OCI-M2 (cell line): ENCODE measurements at regions not wholly inside any gene's neighbourhood (a gene's known extent, or its start where the extent isn't known, plus 50 kb on each side); places are given as distances from the start of the nearest gene placed in this dataset.

Experiments used
- DNase-seq: peaks from one replicate; lab custom pipeline; 2025; ENCODE audit not compliant: unreplicated experiment; lab: John Stamatoyannopoulos, UW

DNA sequence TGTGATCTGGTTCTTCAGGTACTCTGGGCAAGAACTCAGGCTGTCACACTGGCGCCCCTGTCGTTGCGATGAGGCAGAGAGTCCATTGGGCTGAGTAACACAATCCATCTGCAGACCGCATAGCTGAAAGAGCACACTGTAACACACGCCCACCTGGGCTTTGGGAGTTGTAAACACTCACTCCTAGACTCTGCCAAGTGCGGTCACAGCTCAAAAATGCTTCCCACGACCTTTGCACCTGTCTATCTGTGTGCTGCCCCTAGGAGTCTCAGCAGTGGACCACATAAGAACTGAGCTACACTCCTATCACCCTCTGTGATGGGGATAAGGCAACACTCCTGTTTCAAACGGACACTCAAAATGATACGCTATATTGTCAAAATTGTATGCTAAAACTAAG is 2028.3 kb downstream of the PCDH7 start:
- no peak for DNase-seq

DNA sequence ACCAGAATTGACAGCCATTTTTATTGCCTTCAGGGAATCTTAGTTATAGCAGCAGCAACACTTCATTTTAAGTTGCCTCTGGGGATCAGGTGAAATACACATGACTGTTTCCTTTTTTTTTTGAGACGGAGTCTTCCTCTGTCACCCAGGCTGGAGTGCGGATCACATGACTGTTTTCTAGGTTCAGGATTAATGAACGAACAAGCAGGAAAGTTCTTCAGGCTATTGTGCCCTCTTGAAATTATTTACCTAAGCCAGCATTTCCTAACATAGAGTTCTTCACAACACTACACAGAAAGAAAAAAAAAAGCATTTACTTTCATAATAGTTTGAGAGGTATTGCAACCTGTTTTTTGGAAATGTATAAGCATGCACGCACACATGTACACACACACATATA is 2032.8 kb downstream of the PCDH7 start:
- no peak for DNase-seq

DNA sequence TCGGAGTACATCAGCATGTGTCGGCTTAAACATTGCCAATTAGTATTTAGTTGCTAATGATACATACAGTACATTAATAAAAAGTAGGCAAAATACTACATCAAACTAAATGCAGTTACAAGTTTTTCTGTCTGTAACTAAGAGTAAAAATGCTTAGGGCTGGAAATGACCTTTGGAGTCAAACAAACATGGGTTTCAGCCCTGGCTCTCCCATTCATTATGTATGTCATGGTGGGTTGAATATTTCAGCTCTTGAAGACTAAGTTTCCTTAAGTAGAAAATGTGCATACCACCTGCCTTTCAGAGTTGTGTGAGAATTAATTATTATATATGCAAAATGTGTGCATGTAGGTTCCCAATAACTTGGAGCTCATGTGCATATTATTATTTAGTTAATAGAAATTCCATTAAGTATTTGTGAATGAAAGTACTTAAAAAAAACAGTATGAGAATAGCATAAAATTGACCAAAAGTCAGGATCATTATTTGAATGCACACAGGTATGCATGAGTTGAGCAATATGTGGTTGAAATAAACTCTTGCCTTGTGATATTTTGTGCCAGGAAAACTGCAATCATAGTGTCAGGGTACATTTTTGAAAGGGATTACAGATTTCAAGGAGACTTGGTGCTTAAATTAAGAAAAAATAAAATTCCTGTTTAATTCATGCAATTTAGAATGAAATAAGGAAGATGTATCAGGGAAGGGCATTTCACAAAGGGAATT is 2048.7 kb downstream of the PCDH7 start:
- DNase-seq = no peak

DNA sequence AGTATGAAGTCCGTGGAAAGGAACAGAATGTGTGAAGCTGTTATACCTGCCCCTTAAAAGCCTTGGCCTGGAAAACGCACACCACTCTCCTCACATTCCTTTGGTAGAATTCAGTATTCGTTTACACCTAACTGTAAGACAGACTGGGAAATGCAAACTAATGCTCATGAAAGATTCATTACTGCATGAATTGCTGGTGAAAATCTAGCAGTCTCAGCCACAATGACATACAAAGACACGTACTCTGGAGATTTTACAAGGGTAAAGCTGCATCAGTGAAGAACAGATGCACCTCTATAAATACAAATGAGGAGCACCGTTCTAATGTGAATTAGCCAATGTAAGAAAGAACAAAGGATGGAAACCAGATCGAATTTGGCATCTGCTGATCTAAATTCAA is 2051.3 kb downstream of the PCDH7 start:
- DNase-seq = no peak

DNA sequence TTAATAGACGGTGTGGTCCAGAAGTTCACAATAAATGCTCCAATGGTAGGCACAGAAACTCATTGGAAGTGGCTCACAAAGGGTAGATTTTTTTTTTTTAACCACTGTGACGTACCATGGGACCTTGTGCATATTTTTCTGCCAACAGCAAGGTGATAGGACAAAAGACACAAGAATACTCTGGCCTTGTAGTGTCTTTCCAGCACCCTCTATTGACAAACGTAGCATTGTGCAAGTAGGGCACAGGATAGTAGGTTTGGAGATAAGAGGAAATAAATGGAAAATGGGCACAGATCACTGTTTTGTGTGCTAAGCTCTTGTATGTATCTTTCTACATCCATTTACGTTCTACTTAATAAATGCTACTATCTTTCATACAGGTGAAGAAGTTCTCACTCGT is 2054.9 kb downstream of the PCDH7 start:
- no peak for DNase-seq

DNA sequence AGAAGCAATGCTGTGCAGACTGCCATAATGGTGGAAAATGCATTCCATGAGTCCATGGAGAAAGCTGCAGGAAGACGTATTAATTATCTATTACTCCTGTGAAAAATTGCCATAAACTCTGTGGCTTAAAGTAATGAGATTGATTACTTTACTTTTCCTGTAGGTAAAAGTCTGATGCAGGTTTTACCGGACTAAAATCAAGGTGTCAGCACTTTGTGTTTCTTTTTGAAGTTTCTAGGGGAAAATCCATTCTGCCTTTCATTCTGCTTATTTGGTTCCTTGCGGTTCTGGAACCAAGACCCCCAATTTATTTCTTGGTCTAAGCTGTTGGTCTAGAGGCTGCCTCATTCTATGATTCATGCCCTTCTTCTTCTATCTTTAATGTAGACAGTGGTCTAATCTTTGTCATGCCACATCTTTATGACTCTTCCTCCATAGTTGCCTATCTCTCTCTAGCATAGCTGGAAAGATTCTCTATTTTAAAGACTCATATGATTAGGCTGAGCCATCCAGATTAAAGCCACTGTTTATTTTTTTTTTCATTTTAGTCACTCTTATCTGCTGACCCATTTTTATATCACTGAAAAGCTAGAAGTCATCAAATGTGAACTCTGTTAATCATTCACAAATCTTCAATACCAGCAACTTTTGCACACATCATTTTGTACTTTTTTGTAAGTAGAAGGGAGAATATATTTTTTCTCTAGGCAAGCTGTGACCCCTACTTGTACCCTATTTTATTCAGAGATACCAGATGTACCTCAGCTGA is 2056.4 kb downstream of the PCDH7 start:
- no peak for DNase-seq

DNA sequence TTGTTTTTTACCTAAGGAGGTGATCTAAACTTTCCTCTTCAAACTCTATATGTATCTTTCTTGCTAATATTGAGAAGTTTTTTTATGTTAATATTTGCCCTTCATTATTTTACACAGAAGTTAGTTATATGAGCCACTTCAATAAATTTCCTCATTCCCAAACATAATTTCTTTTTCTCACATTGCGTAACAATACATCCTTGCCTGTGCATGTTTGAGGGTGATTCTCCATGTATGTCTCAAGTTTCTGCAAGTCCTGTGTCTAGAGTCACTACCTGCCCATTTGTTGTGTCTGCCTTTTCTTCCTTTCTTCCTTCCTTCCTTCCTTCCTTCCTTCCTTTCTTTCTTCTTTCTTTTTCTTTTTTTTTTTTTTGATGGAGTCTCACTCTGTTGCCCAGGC is 2057.9 kb downstream of the PCDH7 start:
- DNase-seq = no peak

DNA sequence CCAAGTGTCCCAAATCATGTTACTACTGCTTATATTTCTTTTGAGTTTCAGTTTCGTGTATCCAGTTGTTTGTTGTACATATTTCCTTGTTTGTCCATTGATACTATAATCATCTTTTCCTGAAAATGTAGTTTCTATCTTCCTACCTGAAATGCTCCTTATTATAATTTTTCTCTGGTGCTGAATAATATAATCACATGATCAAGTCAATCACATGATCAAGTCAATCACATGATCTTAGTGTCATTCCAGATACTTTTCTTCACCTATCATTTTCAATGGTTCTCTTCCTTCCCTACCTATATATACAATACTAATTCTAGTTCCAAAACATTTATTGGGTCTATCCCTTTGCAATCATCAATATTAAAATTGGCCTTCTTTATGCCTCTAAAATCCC is 2058.8 kb downstream of the PCDH7 start:
- DNase-seq = no peak

DNA sequence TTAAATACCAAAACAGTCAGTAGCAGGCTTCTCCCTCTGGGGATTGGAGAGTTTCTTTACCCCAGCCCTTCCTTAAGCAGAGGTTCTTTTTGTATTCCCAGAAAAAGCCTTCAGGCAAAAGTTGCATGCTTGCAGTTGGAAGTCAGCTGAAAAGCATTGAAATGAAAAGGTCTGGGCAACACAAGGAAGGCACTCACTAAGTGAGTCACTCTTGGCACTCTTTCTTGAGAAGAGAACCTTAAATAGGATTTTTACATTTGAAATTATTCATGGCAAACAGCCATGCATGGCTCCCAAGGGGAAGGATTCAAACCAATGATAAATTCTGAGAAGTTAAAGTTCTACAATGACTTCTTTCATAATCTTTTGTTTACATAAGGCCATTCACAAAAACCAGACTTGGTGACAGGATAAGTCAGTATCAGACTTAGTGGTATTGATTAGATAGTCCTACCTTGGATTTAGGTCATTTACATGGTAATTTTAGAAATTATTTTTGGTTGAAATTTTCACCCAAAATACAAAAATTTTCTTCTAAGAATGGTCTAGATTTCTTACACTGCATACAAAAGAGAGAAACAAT is 2068.9 kb downstream of the PCDH7 start:
- no peak for DNase-seq

DNA sequence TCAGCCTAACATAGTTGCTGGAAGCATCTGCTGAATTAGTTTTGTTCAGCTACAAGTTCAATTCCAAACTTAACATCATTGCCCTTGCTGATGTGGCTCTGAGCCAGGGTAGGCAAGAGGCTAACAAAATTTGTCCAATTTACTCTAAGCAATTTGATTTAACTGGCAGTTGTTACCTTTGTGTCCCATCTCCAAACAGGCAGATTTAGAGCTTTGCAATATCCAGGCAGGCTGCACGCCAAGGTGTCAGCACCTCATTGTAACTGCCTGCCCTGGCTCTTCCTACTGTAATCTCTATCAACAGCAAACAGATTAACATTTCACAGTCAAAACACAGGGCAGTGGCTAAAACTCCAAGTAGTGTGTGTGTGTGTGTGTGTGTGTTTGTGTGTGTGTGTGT is 2070.6 kb downstream of the PCDH7 start:
- DNase-seq = no peak

DNA sequence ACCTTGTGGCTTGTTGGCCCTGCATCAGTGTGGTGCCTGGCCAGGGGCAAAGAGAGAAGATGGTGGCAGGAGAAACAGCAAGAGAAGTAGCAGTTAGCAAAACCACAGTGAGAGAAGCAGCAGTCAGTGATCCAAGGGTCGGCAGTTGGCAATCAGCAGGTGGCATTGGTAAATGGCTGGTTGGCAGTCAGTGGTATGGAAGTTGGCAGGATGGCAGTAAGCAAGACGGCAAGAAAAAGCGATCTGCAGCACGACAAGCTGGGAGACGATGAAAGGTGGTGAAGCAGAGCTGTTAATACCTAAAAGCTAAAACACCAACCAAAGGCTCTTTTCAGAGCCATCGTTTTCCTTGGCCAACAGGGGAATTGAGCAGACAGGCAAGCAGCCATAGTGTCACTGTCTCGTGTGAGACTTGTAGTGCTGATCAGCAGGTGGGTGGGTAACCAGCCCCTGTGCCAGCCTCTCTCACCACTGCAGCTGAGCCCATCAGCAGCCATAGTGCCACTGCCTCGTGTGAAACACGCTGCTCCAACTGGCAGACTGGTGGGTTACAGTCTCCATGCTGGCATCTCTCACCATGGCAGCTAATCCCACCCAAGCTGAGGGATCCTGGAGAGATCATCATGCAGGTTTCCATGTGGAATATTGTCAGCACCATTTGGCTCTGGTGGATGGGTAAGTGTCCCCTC is 2078.4 kb downstream of the PCDH7 start:
- no peak for DNase-seq

DNA sequence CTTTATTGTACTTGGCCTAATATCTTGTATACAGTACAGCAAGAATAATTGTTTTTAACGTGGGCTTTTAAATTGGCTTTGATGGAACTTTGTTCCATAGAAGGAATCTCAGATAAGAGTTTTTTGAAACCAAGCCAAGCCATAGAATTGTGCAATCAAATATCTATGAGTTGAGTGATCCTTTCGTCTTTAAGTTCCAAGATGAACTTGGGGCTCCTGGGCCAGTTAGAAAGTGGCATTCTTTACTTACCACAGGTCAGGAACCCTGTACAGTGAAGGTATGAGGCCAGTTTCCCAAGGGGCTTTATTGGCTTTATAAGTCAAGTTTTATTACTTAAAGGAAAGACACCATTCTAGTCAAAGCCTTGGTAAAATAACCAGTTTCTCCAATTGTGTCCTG is 2104.2 kb downstream of the PCDH7 start:
- no peak for DNase-seq

DNA sequence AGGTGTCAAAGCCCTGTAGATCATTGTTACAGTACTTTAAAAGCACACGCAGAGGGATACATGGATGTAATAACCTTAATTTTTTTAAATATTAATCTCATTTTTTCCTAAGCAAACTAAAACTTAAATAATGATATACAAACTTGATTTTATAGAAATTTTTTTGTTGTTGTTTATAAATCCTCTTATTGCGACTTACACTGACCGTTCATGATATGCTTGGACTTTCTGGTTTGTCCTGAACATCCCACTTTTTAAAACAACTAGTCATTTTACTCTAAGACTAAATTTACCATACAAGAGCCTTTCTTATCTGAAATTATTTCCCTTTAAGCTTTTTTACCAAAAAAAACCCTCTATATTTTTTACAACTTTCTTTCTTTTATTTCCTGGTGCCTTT is 2106.0 kb downstream of the PCDH7 start:
- no peak for DNase-seq

DNA sequence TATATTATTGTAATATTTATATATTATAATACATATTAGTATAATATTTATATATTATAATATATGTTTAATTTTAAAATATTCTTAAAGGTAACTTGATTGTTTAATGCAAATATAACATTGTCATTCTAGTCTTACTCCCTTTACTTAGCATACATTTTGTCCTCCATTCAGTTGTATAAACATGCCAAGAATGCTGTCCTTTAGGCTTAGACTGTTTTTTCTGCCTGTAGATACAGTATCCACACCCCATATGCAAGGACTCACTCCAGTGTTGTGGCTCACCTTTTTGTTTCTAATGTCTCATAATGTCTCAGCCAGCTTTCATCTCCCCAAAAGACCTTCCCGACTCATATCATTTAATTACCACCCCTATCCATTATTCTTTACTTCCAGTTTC is 2110.0 kb downstream of the PCDH7 start:
- no peak for DNase-seq

DNA sequence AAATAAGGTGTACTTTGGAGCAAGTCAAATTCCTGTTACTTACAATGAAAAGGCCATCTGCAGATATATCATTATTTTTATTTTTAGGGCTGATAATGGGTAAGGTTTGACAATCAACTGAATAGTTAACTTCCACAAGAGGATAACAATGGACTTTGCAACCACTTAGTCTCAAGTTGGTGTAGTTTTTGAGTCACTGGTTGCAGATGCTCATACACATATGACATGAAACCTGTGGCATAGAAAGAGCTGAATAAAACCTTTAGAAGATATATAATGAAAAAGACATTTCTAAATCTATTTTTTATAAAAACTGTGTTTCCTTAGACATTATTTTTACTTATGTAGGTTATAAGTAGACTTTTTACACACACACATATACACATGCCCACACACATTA is 2110.9 kb downstream of the PCDH7 start:
- DNase-seq = no peak

DNA sequence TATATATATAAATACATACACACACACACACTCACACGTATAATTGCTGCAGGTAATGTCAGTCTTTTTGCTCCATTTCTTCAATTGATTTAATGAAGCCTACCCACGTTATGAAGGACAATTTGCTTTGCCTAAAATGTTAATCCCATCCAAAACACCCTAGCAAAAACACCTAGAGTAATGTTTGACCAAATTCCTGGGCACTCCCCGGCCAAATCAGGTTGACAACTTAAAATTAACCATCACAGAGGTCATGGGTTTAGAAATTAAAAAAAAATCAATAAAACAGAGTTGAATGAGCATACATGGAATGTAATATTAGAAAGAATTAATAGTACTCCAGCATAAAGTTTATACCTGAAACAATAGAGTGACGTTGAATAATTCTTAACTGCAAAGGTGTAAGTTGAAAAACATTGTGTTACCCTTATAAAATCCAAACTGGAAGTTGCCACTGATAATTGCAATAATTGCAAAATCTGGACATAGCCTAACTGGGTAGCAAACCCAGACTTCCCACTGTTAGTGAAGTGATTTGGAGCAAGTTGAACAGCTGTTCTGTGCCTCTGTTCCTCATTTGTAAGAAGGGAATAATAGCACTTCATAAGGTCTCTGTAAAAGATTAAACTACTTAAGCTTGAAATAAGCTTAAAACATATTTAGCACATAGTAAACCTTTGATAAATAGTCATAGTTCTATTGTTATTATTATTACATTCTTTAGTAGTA is 2120.5 kb downstream of the PCDH7 start:
- no peak for DNase-seq

DNA sequence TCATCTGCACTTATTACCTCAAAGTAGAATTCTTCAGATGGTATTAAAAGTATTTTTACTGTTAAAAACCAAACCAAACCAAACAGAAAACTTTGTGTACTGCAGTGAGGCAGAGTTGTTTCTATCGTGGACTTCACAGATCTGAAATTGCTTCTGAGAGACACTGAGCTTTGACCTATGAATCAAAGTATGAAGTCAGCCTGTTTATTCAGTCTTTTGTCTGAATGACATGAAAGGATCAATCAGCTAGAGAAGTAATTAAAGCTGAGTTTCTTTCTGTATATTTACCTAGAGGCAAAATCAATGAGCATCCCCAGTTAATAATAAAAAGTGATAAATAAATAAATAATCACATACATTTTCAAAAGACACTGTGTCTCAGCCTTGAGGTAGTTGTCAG is 2121.0 kb downstream of the PCDH7 start:
- DNase-seq = no peak

DNA sequence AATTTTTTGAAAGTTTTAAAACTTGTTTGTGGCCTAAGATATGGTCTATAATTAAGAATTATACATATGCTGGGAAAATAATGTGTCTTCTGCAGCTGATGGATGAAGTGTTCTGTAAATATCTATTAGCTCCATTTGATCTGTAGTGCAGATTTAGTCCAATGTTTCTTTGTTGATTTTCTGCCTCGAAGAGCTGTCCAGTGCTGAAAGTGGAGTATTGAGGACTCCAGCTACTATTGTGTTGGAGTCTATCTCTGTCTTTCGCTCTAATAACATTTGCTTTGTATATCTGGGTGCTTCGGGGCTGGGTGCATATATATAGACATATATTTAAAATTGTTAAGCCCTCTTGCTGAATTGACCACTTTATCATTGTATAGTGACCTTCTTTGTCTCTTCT is 2127.3 kb downstream of the PCDH7 start:
- no peak for DNase-seq

DNA sequence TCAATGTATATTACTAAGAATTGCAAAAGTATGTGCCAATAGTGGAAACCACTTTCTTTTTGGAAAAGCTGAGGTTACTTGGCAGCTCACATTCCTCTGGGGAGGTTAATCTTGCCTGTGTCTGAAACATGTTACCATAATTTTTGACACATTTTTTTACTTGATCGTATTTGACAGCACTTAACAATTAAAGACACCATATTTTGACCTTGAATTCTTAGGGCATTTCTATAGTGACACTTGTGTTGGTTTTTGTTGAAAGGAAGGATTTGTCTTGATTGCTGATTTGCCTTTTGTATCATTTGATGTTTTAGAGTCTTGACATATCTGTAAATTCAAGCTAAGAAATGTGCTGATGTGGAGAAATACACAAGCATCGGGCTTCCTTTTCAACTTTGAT is 2135.5 kb downstream of the PCDH7 start:
- no peak for DNase-seq

DNA sequence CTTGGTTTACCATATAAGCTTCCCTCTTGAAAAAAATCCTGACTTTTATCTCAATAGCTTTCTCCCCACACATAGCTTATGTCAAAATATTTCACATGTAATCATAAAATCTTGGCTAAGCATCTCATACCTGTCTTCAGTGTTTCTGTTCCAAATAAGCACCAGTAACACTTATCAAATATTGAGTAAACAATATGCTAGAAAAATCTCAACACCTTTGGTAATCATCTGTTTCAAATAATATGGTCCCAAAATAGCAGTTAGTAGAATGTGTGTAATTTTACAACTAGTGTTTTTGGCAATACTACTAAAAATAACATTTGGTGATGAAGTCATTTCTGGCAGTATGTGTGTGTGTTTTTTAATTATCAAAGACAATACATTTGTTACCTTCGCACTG is 2138.2 kb downstream of the PCDH7 start:
- DNase-seq = no peak

DNA sequence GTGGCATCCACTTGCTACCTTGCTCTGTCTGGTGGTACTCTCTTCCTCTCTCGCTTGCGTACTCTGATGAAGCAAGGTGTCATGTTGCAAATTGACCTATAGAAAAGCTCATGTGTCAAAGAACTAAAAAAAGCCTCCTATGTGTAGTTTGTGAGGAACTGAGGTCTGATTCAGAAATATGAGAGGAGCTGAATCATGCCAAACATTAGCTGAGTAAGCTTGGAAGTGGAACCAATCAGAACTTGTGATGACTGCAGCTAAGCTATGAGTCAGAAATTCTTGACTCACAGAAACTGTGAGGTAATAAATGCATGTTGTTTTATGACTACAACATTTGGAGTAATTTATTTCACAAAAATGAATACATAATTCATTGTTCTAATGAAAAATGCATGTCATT is 2138.8 kb downstream of the PCDH7 start:
- DNase-seq = no peak
